ENCODE measurements at regions not wholly inside any gene's neighbourhood (a gene's known extent, or its start where the extent isn't known, plus 50 kb on each side); places are given as distances from the start of the nearest gene placed in this dataset.

- TF ChIP-seq POLR2A (IDR thresholded peaks at IDR 0.05; ENCODE audit: insufficient read depth in 1 of 2, low read depth in 2 of 2, low read length in 2 of 2) (no peak), CBX1 (IDR thresholded peaks at IDR 0.05; ENCODE audit: low read depth) (no peak), SNRNP70 (IDR thresholded peaks at IDR 0.05; ENCODE audit: low read depth, low read length) (no peak), ARNTL (CRISPR knock-in tag; IDR thresholded peaks at IDR 0.05) (no peak)
- TF ChIP-seq, protein P1, sequence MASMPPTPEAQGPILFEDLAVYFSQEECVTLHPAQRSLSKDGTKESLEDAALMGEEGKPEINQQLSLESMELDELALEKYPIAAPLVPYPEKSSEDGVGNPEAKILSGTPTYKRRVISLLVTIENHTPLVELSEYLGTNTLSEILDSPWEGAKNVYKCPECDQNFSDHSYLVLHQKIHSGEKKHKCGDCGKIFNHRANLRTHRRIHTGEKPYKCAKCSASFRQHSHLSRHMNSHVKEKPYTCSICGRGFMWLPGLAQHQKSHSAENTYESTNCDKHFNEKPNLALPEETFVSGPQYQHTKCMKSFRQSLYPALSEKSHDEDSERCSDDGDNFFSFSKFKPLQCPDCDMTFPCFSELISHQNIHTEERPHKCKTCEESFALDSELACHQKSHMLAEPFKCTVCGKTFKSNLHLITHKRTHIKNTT (CRISPR knock-in tag; IDR thresholded peaks at IDR 0.05): no peak
Measured at GRCh38 chr16:29317269-29317668, 89.2 kb downstream of the NPIPB11 start.

Measured in HepG2 (cell line).